Heart left ventricle (tissue), 13 donors: ENCODE measurements at regions not wholly inside any gene's neighbourhood (a gene's known extent, or its start where the extent isn't known, plus 50 kb on each side); places are given as distances from the start of the nearest gene placed in this dataset.

Experiments
- CTCF ChIP-seq, 12 donors: fragments of 200-600 bp; sonication (generic) in 4 of 12; IDR thresholded peaks; one replicate each; pipeline versions ENCODE4 v1.5.0 to v1.8.0; 2018 to 2022; ENCODE audit warnings: antibody characterized with exemption in 12 of 12, mild to moderate bottlenecking in 5 of 12
- POLR2A ChIP-seq, 2 donors: fragments of 450-650 bp; IDR thresholded peaks; one replicate each; pipeline ENCODE4 v1.6.1; 2017; ENCODE audit warnings: antibody characterized with exemption in 2 of 2, mild to moderate bottlenecking in 2 of 2, moderate library complexity in 2 of 2
- donor health status: ischemic (EF 13 %, LVEDD 7.1; RV severe dilation, severe dysfunction).
- donor health status: DM: no; HTN: yes; CAD: no.
- donor health status: DM: no; HTN: no; CAD: no.
- donor health status: ischemic (EF 25% LVEDD 6.9; RV normal size, moderate dysfunction).
- donor health status: ischemic (EF 25% LVEDD 5.7; RV mildly dilated, moderate dysfunction).
- donor health status: ischemic (EF 35%, LVEDD 5.7; RV mildly dilated, moderate dysfunction).
- donor health status: nonischemic (EF 11% LVEDD 7.7; RV severe dilation, severe dysfunction).
- donor health status: DM: yes; HTN: yes; CAD: no.
- donor health status: PGD.
- donor health status: ischemic (EF 29% LVEDD 5.4; RV normal size, mild dysfunction).
- donor health status: nonischemic (EF 23%, LVEDD 6.1; RV moderate dilation, normal function).

- no peak for TF ChIP-seq CTCF (IDR thresholded peaks at IDR 0.05)
- no peak for TF ChIP-seq POLR2A (IDR thresholded peaks at IDR 0.05)
Measured at GRCh38 chr1:218525031-218525430, 179.9 kb downstream of the TGFB2 start.
